Stimulated activated CD8-positive, alpha-beta memory T cell treated with anti-CD3 and anti-CD28 coated beads, Interleukin-4, amount 100 ng/mL, for 24 hours (primary cell): ENCODE measurements at regions not wholly inside any gene's neighbourhood (a gene's known extent, or its start where the extent isn't known, plus 50 kb on each side); places are given as distances from the start of the nearest gene placed in this dataset.

ENCODE experiments used
- DNase-seq: peaks from one replicate; pipeline ENCODE4 v3.0.0-alpha.2; 2020; ENCODE audit warnings: low read depth

DNA sequence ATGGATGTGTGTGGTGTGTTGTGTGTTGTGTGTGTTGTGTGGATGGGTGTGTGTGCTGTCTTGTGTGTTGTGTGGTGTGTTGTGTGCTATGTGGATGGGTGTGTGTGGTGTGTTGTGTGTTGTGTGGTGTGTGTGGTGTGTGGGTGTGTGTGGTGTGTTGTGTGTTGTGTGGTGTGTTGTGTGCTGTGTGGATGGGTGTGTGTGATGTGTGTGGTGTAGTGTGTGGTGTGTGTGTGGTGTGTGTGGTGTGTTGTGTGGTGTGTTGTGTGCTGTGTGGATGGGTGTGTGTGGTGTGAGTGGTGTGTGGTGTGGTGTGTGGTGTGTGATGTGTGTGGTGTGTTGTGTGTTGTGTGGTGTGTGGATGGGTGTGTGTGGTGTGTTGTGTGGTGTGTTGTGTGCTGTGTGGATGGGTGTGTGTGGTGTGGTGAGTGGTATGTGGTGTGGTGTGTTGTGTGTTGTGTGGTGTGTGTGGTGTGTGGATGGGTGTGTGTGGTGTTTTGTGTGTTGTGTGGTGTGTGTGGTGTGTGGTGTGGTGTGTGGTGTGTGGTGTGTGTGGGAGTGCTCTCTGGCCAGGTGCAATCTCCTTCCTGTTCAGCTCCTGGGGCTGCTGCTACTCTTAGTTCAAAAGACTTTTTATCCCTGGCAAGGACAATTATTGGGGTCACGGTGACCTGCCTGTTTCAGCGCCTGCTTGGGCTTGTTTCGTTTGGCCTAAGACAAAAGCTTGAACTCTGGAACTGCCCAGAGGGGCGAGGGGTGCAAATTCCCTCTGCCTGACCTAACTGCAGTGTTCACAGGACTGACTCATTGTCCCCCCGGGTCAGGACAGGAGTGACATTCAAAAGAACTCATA lies 101.1 kb downstream of the UBIAD1 start:
- no peak for DNase-seq

DNA sequence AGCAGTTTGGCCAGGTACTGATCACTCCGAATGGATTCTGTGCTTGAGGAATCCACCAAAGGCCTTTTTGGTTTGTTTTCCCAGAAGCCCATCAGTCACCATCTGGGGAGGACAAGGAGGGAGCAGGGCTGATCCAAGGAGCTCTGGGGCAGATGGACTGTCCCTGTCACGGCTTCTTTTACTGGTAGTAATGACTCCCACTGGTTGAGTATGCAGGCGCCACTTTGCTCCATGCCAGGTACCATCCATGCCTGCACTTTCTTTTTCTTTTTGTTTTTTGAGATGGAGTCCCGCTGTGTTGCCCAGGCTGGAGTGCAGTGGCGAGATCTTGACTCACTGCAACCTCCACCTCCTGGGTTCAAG lies 101.7 kb downstream of the UBIAD1 start:
- DNase-seq = no peak

DNA sequence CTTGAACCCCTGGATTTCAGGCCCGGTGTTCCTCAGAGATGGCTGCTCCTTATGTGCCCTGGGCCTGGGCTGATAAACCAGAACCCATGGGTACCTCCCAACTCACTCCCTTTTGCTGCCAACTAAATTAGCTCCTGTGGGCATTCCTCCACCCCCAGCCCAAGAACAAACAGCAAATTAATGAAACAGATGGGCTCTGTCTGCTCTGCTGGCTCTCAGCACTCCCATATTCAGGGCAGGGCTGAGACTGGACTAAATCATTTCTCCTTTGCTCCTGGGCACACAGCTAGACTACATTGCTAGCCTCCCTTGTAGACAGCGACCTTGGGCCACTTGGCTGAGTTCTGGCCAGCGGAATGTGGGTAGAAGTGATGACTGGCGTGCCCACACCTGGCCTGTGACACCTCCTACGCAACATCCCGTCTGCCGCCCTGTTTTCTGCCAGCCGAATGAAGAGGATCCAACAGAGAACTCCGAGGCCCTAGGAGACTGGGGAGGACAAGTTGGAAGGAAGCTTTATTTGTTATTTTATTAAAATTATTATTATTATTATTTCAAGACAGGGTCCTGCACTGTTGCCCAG lies 101.9 kb upstream of the DISP3 start:
- no peak for DNase-seq

DNA sequence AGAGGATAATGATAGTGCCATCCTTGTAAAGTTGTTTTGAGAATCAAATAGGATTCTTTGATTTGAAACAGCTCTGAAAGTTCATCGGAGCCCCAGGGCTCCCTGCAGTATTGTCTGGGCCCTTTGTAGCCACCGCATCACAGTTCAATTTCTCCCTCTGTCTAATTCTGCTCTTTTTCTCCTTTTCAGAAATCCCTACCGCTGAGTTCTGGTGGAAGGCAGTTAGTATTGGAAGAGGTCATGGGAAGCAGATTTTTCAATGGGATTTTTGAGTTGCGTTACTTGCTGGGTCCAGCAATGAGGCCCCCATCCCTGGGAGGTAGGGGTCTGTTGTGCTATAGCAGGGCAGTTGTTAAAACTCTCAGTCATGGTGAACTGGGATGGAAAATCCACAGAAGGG lies 101.0 kb upstream of the DISP3 start:
- no peak for DNase-seq

DNA sequence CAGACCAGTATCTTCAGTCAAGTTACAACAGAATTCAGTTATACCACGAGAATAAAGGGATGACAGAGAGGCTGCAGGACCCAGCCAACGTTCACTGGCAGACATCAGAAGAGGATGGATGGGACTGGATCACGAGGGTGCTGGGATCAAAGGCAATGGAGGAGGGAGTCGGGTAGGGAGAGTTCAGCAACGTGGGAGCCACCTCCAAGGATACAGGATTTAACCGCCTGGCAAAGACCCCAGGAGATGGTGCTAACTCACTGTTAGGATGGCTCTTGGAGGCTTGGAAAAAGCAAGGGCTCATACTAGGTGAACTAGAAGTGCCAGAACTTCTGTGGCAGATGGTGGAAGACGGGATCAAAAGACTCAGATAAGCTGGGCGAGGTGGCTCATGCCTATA lies 99.1 kb upstream of the DISP3 start:
- DNase-seq = no peak

DNA sequence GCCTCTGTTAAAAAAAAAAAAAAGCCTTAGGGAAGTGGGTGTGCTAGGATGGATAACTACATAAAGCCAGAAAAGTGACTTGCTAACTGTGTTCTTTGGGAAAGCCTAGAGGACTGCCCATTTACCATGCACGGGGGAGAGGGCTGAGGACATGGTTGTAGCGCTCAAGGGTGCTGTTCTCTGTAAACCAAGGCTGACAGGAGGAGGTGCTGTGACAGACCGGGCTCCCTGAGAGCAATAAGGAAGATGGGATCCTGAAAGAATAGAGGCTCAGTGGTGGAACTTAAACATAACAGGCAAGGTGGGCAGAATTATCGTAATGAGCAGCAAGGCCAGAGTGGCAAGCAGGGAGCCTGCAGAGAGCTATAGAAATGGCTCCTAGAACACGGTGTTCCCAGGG lies 98.5 kb upstream of the DISP3 start:
- no peak for DNase-seq

DNA sequence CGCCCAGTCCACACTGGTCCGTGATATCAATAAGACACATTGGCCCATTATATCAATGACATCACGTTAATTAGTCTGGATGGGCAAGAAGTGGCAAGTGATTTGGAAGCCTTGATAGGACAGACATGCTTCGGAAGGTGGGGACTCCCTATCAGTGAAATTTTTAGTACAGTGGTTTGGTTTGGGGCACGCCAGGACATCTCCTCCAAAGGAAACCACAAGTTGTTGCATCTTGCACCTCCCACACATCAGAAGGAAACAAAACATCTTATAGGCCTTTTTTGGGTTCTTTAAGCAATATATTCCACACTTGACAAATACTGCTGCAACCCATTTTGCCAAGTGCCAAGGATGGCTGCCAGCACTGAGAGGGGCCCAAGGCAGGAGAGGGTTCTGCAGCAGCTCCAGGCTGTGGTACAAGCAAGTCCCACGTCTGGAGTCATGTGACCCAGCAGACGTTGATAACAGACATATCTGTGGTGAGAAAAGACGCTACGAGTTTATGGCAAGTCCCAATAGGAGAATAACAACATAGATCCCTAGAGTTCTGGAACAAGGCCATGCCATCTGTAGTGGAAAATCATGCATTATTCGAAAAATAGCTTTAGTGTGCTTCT lies 95.3 kb upstream of the DISP3 start:
- DNase-seq = no peak

DNA sequence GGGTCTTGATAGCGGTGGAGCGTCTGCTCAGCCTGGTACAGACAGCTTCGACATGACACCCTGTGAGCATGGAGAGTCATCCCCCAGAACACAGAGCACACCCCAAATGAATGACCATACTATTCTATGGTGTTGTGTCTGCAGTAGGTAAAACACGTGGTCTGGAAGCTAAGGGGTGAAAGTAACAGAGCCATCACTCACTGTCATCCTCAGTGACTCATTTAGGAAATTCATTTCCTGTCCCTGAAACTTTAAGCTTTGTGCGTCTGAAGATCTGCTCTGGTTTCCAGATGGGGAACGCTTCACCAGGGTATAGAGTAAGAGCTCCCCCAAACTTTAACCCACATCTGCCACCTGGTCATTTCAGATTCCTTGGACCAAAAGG lies 94.8 kb upstream of the DISP3 start:
- DNase-seq = no peak

DNA sequence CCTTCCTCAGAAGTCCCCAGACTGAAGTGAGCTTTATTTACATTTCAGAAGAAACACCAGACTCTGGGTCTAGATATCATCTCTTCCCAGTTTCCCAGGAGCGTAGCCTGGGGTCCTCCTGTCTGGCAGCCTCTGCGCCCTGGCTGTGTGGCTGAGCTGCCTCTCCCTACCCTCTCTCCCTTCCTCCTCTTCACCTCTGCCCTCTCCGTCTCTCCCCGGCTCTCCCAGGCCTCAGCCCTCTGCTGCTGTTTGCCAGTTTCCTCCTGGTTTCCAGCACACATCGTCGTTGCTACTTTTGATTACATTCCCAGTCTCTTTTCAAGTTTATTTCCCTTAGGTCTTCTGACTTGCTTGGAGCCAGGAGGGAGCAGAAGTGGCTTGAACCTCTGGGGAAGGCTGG lies 91.1 kb upstream of the DISP3 start:
- no peak for DNase-seq

DNA sequence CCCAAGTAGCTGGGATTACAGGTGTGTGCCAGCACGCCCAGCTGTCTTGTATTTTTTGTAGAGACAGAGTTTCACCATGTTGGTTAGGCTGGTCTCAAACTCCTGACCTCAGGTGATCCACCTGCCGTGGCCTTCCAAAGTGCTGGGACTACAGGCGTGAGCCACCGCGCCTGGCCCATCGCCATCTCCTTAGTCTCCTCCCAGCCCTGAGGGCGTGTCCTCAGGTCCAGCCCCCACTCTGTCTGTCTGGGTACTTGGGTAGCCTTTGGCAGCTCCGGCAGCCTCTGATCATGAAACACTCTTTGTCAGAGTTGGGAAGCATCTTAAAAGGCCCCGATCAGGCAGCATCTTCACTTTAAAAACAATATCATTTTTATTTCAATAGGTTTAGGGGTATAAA lies 90.3 kb upstream of the DISP3 start:
- no peak for DNase-seq

DNA sequence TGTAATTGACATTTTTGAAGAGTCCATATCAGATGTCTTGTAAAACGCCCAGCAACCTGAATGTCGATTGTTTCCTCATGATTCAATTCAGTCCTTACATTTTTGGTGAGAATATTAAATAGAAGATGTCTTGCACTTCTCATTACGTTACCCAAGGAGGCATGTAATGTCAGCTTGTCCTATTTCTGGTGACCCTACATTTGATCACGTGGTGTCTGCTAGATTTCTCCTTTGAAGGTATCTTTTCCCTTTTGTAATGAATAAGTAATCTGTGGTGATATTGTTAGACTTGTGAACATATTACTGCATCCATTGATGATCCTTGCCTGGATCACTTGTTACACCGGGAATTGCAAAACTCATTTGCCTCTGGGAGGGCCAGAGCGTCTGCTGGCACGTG lies 87.6 kb upstream of the DISP3 start:
- DNase-seq = no peak

DNA sequence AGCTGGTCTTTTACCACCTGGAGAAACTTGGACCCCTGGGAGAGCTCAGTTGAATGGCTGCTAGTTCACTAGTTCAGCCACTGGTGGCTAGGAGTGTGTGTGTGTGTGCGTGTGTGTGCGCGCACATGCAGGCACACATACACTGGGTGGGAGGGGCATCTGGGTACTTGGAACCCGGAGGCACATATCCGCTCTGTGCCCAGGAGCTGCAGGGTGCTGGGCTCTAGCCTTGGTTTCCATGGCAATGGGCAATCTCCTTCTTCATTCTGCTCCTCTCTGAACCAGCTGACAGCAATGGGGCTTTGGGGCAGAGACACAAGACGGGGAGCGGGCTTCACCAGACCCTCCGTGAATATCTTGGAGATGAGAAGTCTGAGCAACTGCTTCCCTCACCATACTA lies 87.1 kb upstream of the DISP3 start:
- no peak for DNase-seq

DNA sequence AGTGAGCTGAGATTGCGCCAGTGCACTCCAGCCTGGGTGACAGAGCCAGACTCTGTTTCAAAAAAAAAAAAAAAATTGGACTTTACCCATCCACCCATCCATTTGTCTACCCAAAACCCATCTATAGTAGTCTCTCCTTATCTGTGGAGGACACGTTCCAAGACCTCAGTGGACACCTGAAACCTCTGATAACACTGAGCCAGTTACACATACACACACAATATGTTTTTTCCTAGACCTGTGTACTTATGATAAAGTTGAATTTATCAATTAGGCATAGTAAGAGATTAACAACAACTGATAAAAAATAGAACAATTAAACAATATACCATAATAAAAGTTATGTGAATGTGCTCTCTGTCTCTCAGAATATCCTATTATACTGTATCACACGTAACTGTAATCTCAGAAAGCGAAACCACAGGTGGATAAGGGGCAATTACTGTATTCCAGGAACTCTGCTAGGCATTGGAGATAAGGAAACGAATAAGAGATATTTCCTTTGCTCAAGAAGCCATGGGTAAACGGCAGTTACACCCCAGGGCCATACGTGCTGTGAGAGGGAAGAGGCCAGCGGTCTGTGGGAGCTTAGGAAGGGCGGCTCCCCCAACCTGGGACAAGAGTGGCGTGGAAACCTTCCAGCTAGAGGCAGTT lies 84.2 kb upstream of the DISP3 start:
- DNase-seq = no peak

DNA sequence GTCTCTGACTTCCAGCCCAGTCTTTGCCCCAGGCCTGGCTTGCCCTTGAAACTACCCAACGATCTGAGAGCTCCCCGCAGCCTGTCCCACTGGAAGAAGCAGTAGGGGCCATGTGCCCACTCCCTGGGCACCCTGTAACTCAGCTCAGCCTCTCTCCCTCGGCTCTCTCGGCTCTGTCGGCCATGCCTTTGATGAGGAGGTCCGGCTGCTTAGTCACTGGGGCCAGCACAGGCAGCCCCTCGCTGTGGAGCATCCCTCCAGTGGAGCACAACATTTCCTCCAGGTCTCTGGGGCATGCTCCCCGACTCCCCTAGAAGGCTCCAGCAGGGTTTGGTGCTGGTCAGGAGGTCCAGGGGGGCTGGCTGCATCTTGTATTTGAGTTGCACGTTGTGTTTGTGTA lies 83.3 kb upstream of the DISP3 start:
- DNase-seq = no peak

DNA sequence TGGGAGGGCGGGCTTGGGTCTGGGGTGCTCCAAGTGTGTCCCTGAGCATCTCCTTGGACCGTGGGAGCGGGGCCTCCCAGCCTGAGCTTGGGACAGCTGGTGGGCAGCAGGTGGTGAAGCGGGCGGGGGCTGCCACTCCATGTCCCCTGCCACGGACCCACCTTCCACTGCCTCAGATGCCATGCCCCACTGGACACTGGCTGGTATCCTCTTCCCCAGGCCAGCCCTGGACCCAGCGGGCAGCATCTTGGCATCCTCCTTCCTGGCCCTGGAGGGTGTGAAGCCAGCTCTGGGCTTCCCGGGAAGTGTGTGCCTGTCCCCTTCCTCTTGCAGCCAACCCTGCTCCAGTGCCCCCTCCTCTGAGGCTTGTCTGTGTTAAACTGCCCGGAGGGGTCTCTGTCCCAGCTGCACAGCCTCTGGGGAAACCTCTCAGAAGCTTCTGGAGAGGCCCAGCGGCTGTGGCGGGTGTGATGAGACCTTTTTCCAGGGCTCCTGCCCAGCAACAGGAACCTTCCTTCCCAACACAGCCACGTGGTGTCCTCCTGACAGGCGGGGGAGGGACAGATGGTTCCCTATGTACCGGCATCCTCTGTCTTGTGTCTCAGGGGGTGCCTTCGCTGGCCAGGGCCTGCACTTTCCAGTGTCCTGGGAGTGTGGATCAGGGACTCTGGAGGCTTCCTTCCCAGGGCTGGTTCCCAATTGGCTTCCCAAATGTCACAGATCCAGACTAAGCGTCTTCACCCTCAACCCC lies 81.6 kb upstream of the DISP3 start:
- no peak for DNase-seq

DNA sequence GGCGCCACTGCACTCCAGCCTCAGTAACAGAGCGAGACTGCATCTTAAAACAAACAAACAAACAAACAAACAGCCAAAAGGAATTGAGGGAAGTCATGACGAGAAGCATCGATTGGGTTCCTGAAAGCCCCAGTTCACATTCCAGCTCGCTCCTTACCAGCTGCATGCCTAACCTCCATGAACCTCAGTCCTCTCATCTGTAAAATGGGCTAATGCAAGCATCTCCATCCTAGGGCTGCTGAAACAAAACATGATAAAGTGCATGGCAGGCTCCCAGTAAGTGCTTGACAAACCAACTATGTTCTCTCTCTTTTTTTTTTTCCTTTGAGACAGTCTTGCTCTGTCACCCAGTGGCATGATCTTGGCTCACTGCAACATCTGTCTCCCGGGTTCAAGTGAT lies 79.7 kb upstream of the DISP3 start:
- no peak for DNase-seq

DNA sequence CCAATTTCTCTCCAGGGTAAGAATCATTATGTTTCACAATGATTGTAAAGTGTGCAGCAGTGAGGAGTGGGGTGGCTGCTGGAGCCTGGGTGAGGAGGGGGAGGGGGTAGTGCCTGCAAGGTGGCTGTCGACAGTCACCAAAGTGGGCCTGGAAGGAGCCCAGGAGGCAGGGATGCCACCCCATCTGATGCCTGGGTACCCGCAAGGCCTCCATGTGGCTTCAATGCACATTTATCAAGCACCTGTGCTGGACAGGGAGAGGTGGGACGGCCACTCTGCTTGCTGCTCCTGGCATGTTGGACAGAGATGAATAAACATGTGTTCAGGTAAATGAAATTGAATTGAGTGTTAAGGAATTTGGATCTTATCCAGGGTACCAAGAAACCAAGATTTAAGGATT lies 78.8 kb upstream of the DISP3 start:
- DNase-seq = no peak

DNA sequence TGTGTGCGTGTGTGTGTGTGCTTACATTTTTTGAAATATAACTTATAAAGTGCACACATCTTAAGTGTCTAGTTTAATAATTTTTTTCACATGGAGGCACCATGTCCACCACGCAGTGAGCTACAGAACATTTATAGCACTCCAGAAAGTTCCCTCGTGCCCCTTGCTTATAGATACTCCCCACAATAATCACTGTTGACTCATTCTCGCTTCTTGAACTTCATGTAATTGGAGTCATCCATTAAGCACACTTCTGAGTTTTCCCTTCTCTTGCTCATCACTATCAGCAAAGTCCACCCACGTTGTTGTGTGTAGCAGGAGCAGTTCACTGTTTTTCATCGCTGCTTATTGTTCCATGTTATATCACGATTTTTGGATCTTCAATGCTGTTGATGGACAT lies 78.4 kb upstream of the DISP3 start:
- no peak for DNase-seq

DNA sequence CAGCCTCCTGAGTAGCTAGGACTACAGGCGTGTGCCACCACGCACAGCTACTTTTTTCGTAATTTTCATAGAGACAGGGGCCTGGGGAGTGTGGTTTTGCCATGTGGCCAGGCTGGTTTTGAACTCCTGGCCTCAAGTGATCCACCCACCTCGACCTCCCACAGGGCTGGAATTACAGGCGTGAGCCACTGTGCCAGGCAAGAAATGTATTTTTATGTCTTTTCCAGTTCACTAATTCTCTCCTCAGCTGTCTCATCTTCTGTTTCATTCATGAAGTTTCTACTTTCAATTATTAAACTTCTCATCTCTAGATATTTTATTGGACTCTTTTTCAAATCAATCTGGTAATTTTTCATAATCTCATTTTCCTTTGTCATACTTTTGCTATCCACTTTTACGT lies 72.1 kb upstream of the DISP3 start:
- no peak for DNase-seq

DNA sequence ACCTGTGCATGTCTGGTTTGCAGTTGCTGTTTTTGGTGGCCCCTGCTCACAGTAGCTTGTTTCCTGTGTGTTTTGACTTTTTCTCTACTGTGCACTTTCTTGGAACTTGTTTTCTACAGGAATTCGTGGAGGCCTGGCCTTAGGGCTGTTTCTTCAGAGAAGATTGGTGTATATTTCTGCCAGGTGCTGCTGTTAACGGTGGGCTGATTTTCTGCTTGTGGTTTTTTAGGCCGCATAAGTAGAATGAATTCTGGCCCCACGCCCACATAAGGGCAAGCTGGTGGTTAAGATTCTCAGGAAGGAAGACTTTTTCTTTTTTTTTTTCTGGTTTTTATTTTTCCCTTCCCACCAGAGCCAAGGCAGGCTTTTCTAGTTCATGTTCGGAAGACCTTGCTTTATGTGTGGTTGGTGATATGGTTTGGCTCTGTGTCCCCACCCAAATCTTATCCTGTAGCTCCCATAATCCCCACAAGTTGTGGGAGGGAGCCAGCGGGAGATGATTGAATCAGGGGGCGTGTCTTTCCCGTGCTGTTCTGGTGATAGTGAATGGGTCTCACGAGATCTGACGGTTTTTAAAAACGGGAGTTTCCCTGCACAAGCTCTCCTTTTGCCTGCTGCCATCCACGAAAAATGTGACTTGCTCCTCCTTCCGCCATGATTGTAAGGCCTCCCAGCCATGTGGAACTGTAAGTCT lies 71.5 kb upstream of the DISP3 start:
- peak; percentile 7 for DNase-seq

DNA sequence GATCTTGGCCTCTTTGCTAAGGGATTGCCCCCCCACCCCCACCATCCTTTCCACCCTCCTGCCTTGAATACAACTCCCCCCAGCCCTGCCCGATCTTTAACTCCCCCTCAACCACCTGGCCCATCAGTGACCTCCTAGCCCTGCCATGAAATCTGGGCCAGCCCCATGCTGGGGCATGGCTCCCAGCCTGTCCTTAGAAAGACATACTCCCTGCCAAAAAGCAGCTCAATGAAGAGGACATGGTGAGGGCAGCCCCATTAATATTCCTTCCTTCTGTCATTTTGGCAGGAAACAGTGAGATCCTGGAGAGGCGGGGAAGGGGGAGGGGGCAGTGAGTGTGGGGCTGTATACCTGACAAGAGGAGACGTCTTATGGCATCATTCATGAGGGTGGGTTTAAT lies 66.8 kb upstream of the DISP3 start:
- DNase-seq = no peak

DNA sequence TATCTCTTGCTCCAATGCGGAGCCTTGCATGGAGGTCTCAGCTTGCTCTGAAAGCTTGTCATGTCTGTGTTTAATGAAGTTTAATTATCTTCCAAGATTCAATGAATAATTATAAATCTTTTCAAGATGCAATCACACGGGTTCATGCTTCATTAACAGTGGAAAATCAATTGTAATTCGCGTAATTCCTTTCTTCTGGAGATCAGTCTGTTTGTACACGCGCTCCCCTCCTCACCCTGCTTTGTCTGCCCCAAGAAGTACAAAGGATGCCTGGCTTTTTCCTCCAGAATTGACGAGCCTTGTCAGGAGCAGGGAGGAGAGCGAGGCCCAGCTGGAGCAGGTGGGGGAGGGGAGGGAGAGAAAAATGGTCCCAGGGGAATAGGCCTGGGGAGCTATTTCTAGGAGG lies 65.0 kb upstream of the DISP3 start:
- no peak for DNase-seq
